ENCODE measurements at regions not wholly inside any gene's neighbourhood (a gene's known extent, or its start where the extent isn't known, plus 50 kb on each side); places are given as distances from the start of the nearest gene placed in this dataset.
"Not testable (repeated sequence)": the region's sequence is repeated elsewhere in the genome, so short reads cannot be mapped to it uniquely, and the experiment has no call there.

DNA sequence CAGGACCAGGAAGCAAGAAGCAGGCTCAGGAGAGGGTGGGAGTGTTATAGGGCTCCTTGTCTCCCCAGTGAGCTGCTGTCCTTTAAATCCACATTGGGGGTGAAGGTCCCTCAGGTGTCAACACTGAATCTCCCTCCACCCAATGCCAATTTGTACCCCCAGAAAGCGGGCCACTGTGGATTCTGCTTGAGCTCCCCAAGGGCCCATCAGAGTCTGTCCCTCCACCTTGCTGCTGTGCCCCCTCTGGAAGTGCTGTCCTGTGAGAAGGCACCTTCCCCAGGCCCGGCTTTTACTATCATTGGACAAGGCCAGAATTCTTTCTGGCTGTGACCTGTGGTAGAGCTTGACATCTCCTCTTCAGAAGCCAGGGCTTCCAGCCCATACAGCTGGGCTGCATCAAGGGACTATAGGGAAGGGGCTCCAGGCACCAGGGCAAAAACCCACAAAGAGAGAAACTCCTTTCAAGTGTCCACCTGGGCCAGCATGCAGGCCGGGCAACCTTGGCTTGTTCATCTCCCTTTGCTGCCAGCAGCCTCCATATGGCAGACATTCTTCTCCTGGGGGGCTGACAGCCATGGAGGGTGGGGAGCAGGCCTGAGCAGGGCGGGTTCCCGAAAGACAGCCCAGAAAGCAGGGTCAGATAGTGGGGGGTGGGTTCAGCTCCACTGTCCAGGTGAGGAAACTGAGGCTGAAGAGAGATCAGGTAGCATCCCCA, 63.7 kb upstream of the TAMM41 start:
- CTCF ChIA-PET; H3K36me3 Mint-ChIP-seq; H3K27me3 Mint-ChIP-seq; ATAC-seq; H3K4me3 Mint-ChIP-seq; H3K27ac Mint-ChIP-seq; H3K9me3 Mint-ChIP-seq (ENCODE audit: low read depth); DNase-seq: not testable (repeated sequence)
- peaks cover 22% of the 10 kb centered on the region for H3K4me1 Mint-ChIP-seq

DNA sequence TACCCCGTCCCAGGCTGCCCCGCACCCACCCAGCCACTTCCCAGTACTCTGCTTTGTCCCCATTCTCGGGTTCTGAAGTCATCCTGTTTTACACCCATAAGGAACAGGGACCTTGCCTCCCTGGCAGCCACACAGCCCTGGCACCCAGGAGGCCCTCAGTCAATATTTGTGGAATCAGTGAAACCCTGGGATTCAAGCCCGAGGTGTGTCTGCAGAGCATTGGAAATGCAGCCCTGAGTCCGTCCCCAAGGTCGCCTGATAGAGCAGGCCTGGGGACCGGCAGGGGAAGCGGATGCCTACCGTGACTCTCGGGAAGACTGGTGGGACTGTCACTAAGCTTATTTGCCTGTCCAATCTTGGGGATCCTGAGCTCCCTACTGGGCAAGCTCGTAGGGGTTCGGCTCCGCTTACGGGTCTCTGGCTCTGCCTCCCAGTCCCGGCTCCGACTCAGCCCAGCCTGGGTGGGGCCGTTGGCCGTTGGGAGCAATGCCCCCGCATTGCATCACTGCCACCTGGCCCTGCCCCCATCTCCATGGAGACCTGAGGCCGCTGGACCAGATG, 64.4 kb upstream of the TAMM41 start:
- CTCF ChIA-PET = no interaction called here
- Mint-ChIP-seq H3K4me1 (peaks cover 22% of the 10 kb centered on the region), H3K27ac (no peak overlapping the region), H3K9me3 (ENCODE audit: low read depth) (no peaks in the 10 kb centered on the region), H3K27me3 (no peaks in the 10 kb centered on the region), H3K4me3 (no peak overlapping the region), H3K36me3 (no peaks in the 10 kb centered on the region)
- ATAC-seq (peak; percentile 32), DNase-seq (no peak)

DNA sequence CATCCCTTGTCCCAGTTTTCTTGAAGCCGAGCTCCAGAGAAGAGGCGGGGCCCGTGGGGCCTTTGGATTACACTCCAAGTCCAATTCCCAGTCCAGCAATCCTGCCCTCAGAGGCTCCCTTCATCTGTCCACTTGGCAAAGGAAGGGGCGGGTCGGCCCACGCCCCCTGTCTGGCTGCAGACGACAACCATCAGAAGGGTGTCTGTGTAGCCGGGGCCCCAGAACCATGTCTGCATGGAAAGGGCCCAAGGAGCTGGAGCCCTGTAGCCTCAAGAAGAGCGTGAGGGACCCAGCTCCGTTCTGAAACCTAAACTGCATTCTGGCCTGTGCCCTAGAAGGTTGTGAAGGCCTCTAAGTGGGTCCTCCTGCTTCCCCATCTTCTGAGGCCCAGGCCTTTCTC, 65.2 kb upstream of the TAMM41 start:
- ATAC-seq; H3K27me3 Mint-ChIP-seq; H3K4me3 Mint-ChIP-seq; H3K9me3 Mint-ChIP-seq (ENCODE audit: low read depth); H3K27ac Mint-ChIP-seq; CTCF ChIA-PET; H3K36me3 Mint-ChIP-seq: not testable (repeated sequence)
- H3K4me1 Mint-ChIP-seq = peaks cover 22% of the 10 kb centered on the region
- peak; percentile 18 for DNase-seq

DNA sequence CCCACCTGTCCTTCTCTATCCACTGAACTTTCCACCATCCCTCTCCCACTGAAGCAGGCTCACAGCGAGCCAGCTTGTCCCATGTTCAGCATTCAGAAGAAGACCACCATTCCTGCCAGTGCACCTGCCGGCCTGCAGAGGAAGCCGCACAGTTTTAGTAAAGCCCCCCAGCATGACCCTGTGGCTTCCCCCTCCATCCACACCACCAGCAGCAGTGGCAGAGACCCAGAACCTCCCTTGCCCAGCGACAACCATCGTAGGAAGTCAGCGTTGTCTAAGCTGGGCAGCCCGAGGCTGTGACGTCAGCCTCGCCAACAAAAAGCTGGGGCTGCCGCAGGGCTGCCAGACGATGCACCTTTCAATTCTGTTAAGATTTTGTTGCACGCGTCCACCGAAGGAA, 66.6 kb upstream of the TAMM41 start:
- CTCF ChIA-PET = no interaction called here
- Mint-ChIP-seq H3K4me3 (no peak overlapping the region), H3K27me3 (no peaks in the 10 kb centered on the region), H3K36me3 (no peaks in the 10 kb centered on the region), H3K27ac (no peak overlapping the region), H3K4me1 (peaks cover 14% of the 10 kb centered on the region), H3K9me3 (ENCODE audit: low read depth) (no peaks in the 10 kb centered on the region)
- ATAC-seq (no peak), DNase-seq (no peak)

DNA sequence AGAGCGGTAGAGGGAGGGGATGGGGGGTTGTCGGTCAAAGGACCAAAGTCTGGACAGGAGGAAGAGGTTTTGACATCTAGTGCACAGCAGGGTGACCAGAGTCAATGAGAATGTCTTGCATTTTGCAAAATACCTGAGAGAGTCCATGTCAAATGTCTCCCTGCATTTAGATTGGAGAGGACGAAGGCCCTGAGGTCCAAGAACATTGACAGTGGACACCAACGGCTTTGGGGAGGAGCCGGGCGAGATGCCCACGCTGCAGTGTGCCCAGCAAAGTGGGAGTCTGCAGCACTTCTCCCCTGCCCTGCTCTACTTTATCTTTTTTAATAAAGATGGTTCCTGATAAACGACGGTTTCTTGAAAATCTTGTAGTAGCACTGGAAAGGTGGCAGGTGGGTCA, 67.4 kb upstream of the TAMM41 start:
- CTCF ChIA-PET = no interaction called here
- no peak overlapping the region for H3K4me3 Mint-ChIP-seq
- H3K4me1 Mint-ChIP-seq = peaks cover 7% of the 10 kb centered on the region
- no peak overlapping the region for H3K27ac Mint-ChIP-seq
- H3K27me3 Mint-ChIP-seq = no peaks in the 10 kb centered on the region
- ATAC-seq (no peak), DNase-seq (no peak)
- H3K9me3 Mint-ChIP-seq (ENCODE audit: low read depth) = no peaks in the 10 kb centered on the region
- H3K36me3 Mint-ChIP-seq = no peaks in the 10 kb centered on the region

DNA sequence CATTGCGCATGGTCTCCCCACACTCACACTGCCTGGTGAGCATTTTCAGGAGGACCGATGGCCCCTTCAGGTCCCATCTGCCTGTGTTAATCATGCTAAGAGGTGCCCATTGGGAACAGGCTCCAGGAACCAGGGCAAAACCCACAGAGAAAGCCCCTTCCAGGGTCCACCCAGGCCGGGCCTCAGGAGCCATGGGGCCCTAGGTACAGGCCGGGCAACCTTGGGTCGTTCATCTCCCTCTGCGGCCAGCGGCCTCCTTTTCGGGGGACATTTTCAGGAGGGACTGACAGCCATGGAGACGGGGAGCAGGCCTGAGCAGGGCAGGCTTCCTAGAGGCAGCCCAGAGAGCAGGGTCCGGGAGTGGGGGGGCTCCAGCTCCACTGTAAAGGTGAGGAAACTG, 68.0 kb upstream of the TAMM41 start:
- H3K4me3 Mint-ChIP-seq = no peak overlapping the region
- H3K27me3 Mint-ChIP-seq = peaks cover 3% of the 10 kb centered on the region
- ATAC-seq (no peak), DNase-seq (no peak)
- no peaks in the 10 kb centered on the region for H3K36me3 Mint-ChIP-seq
- peaks cover 1% of the 10 kb centered on the region for H3K4me1 Mint-ChIP-seq
- H3K9me3 Mint-ChIP-seq (ENCODE audit: low read depth) = no peaks in the 10 kb centered on the region
- no peak overlapping the region for H3K27ac Mint-ChIP-seq
- CTCF ChIA-PET = no interaction called here

DNA sequence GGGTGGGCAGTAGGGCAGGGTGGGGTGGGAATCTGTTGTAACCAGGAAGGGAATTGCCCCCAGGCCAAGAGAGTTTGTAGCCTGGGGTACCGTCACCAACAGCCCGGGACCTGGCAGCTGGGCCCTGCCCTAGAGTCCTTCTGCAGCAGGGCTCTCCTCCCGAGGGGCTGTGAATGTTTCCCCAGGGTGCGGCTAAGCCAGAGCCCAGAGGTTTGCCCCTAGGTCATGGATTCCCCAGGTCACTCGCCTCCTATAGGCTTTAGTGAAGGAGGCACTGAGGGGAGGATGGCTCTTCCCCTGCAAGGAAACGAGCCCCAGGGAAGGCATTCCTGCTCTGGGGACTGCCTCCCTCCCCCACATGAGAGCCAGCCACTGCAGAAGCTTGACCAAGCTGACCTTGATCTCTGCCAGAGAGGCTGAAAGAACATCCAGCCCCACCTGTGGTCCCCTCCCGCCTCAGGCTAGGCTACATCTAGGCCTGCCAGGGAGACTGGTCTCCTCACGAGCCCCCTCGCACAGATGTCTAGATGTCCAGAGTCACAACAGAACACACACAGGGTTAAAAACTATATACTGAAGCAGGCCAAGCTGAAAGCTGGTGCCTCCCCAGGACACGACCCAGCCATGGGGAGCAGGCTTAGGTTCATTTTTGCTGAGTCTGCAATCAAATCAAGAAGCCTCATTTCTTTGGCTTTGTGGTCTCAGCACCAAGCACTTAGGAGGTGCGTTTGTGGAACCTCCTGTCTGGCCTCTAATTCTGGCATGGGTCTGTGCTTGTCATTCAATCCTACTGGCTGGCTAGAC, 69.1 kb upstream of the TAMM41 start:
- no peaks in the 10 kb centered on the region for H3K36me3 Mint-ChIP-seq
- H3K9me3 Mint-ChIP-seq (ENCODE audit: low read depth) = no peaks in the 10 kb centered on the region
- DNase-seq = peak; percentile 22
- no peak for ATAC-seq
- CTCF ChIA-PET = no interaction called here
- no peak overlapping the region for H3K4me3 Mint-ChIP-seq
- H3K4me1 Mint-ChIP-seq = no peaks in the 10 kb centered on the region
- no peak overlapping the region for H3K27ac Mint-ChIP-seq
- peaks cover 8% of the 10 kb centered on the region for H3K27me3 Mint-ChIP-seq

DNA sequence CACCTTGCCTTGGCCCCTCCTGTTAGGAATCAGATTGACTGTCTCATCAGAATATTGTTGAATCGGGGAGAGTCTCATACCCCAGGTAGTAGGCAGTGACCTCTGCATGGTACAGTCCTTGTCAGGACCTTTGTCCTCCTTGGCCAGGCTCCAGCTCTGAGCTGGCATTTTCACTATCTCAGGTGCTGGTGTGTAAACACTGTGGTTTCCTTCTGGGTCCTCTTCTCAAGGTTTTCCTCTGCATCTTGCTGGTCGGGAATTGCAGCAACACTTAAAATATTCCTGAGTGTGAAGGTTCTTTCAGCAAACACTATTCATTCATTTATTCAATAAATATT, 69.7 kb upstream of the TAMM41 start:
- H3K27me3 Mint-ChIP-seq; H3K36me3 Mint-ChIP-seq; H3K27ac Mint-ChIP-seq; H3K9me3 Mint-ChIP-seq (ENCODE audit: low read depth); ATAC-seq; CTCF ChIA-PET; H3K4me1 Mint-ChIP-seq; H3K4me3 Mint-ChIP-seq: not testable (repeated sequence)
- peak; percentile 18 for DNase-seq

DNA sequence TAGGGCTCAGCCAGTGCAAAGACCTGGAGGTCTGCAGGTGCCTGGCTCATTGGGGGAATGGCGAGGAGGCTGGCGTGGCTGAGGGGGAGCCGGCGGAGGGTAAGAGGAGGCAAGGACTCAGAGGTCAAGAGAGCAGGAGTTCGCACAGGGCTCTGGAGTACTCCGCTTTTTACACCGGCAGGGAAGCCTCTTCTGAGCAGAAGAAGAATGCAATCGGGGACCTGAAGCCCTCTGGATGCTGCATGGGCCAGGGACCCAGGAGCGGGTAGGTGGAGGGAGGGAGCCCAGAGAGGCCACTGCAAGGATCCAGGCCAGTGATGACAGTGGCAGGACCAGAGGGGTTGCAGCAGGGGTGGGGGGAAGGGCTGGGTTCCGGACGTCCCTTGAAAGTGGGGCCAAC, 70.4 kb upstream of the TAMM41 start:
- CTCF ChIA-PET = interaction anchor here (0.6 kb wide), 1 partner anchor 148 kb away, joined by 3 read pairs; no protein-coding TSS in a partner anchor

DNA sequence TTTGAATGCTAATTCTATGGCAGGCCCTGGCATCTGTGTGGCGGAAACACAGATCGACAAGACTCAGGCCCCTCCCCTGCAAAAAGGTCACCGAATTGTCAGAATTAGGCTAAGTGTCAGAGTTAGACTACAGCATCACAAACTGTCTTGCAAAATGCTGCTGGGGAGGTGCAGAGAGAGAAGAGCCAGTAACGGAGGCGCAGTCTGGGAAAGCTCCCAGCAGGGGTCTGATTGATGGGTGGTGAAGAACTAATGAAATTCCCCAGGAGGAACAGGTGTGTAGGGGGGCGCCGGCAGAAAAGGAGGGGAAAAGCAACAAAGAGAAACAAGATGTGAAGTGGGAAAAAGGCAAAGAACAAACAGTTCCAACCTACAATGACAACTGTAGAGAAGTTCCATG, 72.7 kb upstream of the TAMM41 start:
- Mint-ChIP-seq H3K36me3 (no peaks in the 10 kb centered on the region), H3K27me3 (peaks cover 24% of the 10 kb centered on the region), H3K27ac (no peak overlapping the region), H3K9me3 (ENCODE audit: low read depth) (no peaks in the 10 kb centered on the region), H3K4me1 (no peaks in the 10 kb centered on the region), H3K4me3 (no peak overlapping the region)
- DNase-seq (peak; percentile 31), ATAC-seq (no peak)
- CTCF ChIA-PET = no interaction called here

More for the DNA sequence above, 70.4 kb upstream of the TAMM41 start:
- ATAC-seq = no peak
- DNase-seq = peak; percentile 7
- Mint-ChIP-seq H3K27me3 (peaks cover 14% of the 10 kb centered on the region), H3K4me1 (no peaks in the 10 kb centered on the region), H3K4me3 (no peak overlapping the region), H3K9me3 (ENCODE audit: low read depth) (no peaks in the 10 kb centered on the region), H3K27ac (no peak overlapping the region), H3K36me3 (no peaks in the 10 kb centered on the region)

DNA sequence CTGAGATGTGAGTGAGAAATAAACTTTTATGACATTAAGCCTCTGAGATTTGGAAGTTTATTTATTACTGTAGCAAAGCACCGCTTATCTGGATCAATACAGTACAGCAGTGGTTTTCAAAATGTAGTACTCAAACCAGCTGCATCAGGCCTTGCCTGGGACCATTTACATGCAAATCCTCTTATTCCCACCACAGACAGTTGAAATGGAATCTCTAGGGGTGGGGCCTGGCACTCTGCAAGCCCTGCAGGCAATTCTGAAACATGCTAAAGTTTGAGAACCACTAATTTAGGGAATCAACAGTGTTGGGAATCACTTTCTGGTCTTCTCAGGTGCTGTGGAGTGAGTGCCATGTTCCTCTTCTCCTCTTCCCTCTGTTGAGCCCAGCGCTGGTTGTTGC, 77.8 kb upstream of the TAMM41 start:
- CTCF ChIA-PET = no interaction called here
- peaks cover 26% of the 10 kb centered on the region for H3K27me3 Mint-ChIP-seq
- no peaks in the 10 kb centered on the region for H3K4me1 Mint-ChIP-seq
- no peak for ATAC-seq
- H3K4me3 Mint-ChIP-seq = no peak overlapping the region
- H3K9me3 Mint-ChIP-seq (ENCODE audit: low read depth) = no peaks in the 10 kb centered on the region
- H3K36me3 Mint-ChIP-seq = no peaks in the 10 kb centered on the region
- DNase-seq = peak; percentile 15
- no peak overlapping the region for H3K27ac Mint-ChIP-seq

DNA sequence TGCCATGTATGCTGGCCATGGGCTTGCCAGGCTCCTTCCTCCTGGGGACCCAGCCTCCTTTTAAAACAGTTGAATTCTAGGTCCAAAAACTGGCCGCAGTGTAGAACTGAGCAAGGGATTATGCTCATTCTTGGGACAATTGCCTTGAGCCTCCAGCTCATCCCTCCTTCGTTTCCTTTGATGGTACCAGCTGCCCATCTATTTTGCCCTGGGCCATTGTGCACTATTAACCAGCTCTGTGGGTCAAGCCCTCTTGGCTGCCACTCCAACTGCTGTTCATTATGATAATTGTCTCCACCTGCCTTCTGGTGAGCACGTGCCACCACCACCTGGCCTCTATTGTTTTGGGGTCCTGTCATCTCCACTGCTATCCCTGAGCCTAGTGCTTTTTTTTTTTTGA, 75.8 kb upstream of the SYN2 start:
- H3K9me3 Mint-ChIP-seq (ENCODE audit: low read depth) = no peaks in the 10 kb centered on the region
- no peak for ATAC-seq
- no peak overlapping the region for H3K27ac Mint-ChIP-seq
- no peak overlapping the region for H3K4me3 Mint-ChIP-seq
- no peak for DNase-seq
- no peaks in the 10 kb centered on the region for H3K36me3 Mint-ChIP-seq
- peaks cover 11% of the 10 kb centered on the region for H3K27me3 Mint-ChIP-seq
- CTCF ChIA-PET = no interaction called here
- no peaks in the 10 kb centered on the region for H3K4me1 Mint-ChIP-seq

DNA sequence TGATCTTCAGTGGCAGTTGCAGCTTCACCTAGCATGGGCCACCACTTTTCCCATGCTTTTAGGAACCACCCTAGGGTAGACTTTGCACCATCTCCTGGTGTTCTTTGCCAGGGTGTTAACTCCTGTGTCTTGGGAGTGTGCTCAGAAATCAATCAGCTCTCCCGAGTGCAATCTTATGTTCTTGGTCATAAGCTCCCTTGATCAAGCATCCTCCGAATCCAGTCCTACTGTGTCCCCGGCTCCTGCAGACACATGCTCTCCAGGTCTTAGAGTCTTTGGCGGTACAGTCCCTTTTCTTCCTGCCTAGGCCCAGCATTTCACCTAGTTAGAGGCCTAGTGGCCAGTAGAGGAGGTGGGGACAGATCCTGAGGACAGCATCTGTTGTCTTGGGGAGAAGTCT, 74.7 kb upstream of the SYN2 start:
- ATAC-seq = no peak
- H3K4me3 Mint-ChIP-seq = no peak overlapping the region
- H3K27ac Mint-ChIP-seq = no peak overlapping the region
- no peaks in the 10 kb centered on the region for H3K4me1 Mint-ChIP-seq
- no peak for DNase-seq
- CTCF ChIA-PET = no interaction called here
- H3K9me3 Mint-ChIP-seq (ENCODE audit: low read depth) = no peaks in the 10 kb centered on the region
- no peaks in the 10 kb centered on the region for H3K36me3 Mint-ChIP-seq
- peaks cover 5% of the 10 kb centered on the region for H3K27me3 Mint-ChIP-seq

DNA sequence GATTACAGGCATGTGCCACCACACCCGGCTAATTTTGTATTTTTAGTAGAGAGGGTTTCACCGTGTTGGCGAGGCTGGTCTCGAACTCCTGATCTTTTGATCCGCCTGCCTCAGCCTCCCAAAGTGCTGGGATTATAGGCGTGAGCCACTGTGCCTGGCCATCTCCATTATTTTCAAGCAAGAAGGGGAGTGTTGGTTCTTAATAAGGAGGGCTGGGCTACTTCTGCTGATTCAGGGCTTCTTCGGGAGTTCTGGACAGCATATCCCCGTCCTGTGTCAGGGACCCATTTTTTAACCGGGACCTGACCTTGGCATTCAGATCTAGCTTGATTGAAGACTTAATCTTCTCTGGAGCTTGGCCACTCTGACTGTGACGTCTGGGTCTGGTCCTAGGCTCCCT, 74.1 kb upstream of the SYN2 start:
- H3K27ac Mint-ChIP-seq = no peak overlapping the region
- DNase-seq = no peak
- H3K9me3 Mint-ChIP-seq (ENCODE audit: low read depth) = no peaks in the 10 kb centered on the region
- H3K4me1 Mint-ChIP-seq = no peaks in the 10 kb centered on the region
- ATAC-seq = no peak
- no peaks in the 10 kb centered on the region for H3K36me3 Mint-ChIP-seq
- peaks cover 5% of the 10 kb centered on the region for H3K27me3 Mint-ChIP-seq
- no peak overlapping the region for H3K4me3 Mint-ChIP-seq
- CTCF ChIA-PET = no interaction called here

All from activated CD8-positive, alpha-beta memory T cell treated with anti-CD3 and anti-CD28 coated beads, Interleukin-2, amount 10 ng/mL, durations not matched to agents 7 days and 5 days (primary cell).